Kidney glomerular epithelial cell (primary cell): ENCODE measurements at regions not wholly inside any gene's neighbourhood (a gene's known extent, or its start where the extent isn't known, plus 50 kb on each side); places are given as distances from the start of the nearest gene placed in this dataset.

ENCODE experiments used
- DNase-seq: peaks from one replicate; lab custom pipeline; 2025; lab: John Stamatoyannopoulos, UW

DNA sequence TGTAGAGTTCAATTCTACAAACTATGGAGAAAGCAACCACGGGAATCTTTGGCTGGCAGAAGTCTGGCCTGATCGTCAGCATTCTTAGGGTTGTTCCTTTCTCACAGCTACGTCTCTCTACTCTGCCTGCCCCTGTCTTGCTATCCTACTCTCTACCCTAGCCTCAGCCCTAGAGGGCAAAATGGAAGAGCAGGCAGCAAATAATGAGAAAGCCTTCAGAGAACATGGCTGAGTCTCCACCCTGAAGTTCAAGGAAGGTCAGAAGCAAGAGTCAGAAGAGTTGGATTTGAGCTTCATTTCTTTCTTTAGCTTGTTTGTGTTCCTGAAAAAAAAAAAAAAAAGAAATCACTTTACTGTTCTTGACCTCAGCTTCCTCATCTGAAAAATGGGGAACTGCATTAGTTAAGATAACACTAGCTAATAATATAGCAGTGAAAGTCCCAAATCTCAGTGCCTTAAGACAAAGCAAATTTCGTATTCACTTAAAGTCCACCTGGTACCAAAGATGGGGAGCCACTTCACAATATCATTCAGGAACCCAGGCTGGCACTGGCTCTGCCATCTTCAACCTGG is 50.2 kb upstream of the CCND2 start:
- DNase-seq: no peak

GRCh38 chr12:4221258-4221620 is 52.3 kb upstream of the CCND2 start:
- no peak for DNase-seq

DNA sequence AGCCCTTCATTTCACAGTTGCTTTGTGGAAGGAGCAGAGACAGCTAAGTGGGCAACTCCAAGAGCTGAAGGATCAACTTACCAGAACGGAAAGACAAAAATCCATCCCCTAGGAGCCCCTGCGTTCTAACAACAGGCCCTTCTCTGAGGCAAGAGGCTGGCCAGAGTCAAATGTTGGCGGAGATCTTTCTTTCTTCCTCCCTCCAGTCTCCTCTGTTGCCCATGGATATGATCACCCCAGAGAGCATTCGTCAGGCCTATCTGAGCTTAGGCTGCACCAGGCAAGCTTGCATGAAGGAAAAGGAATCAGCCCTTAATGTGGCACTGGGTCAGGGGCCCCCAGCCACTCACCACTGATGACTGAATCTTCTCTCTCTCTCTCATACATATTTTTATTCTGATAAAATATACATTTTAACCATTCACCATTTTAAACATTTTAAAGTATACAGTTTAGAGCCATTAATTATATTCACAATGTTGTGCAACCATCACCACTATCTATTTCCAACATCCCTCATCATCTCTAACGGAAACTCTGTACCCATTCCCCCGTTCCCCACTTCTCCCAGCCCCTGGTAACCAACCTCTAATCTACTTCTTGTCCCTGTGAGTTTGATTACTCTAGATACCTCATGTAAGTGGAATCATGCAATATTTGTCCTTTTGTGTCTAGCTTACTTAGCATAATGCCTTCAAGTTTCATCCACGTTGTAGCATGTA is 52.9 kb upstream of the CCND2 start:
- no peak for DNase-seq

DNA sequence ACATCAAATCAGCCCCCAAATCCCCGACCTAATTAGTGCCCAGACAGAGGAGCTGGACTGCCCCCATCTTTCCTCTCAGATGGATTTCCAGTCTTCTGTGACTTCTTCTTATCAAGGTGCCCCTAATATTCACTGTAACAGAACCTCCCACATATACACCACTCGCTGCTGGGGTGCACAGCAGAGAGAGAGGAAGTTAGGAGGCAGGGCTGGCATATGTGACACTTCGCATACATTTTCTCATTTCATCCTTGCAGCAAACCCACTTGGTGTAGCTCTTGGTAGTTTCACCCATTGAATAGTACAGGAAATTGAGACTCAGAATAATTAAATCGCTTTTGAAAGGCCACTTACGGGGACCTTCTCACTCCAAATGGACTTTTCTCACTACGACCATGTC is 56.5 kb upstream of the CCND2 start:
- DNase-seq: no peak

DNA sequence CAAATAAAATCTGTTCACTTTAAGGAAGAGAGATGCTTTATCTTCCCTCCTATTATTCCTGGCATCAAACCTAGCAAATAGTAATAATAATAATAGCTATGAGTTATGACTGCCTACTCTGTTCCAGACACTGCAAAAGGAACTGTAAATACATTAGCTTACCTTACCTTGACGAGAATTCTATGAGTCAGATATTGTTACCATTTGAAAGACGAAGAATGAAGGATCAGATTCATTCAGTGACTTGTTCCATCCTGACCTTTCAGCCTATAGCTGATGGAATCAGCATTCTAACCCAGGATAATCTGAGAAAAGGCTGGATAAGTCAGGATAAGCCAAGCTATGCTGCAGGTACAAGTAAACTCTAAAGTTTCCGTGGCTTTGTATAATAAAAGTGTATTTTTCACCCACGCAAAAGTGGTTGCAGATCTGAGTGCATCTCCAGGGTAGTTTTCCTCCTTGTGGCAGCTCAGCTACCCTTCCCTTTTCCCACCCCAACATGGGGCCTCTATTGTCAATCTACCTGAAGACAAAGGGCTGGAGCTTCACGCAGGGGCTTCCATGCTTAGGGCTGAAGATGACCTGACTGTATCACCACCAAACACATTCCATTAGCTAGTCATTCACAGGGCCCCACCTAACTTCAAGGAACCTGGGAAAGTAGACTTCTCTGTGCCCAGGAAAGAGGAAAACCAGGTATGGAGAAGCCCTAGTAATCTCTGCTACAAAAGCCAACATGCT is 57.2 kb upstream of the CCND2 start:
- no peak for DNase-seq

DNA sequence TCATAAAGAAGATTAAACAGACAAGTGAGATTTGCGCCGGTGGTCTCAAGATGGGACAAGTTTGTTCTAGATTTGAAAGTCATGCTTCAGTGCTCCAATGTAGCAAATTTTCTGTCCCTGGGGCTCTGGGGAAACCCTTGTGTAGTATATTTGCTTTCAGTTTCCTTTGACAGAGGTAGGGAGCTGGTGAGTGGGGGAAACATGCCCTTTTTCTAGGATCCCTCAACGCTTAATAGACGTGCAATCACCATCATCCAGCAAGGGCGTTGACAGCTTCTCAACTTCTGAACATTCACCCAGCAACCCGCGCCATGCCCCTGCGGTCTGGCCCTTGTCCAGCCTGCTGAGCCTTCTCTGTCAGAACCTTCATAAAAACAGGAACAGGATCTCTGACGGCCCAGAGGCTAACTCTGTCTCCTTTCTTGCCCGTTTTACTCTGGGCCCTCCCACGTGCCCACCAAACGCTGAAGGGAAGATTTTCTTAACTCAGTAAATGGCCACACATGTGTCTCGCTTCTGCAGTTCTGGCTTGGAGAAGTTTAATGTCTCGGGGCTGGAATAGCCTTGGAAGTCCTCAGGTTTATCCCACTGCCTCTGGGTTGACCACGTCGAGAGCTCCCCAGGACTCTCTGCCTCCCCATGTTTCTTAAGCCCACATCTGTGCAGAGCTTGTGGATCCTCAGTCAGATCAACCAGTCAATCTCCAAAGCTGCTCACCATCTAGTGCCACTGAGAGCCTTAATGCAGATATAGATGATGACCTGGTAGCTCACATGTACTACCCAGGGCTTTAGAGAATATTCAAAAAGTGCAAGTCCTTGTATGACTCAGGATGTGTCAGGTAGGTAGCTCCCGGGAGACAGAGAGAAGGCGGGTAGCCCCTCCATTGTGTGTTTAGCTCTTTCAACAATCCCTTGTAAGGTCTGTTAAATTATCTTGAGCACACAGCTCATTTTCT is 58.1 kb upstream of the CCND2 start:
- DNase-seq: no peak

DNA sequence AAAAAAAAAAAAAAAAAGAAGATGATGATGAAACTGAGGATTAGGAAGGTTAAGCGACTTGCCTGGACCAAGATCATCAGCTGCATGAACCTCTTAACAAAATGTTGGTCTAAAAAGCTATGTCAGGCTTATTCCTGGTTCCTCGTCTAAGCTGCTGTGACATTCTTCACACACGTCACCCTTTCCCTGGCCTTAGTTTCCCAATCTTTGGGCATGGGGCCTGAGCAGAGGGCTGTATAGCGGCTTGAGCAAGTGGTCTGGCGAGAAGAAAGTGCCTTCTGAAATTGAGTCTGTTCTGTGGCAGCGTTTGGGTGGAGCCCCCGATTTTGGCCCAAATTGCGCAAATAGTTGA is 58.7 kb upstream of the CCND2 start:
- no peak for DNase-seq

GRCh38 chr12:4213471-4213870 is 60.1 kb upstream of the CCND2 start:
- DNase-seq: no peak

DNA sequence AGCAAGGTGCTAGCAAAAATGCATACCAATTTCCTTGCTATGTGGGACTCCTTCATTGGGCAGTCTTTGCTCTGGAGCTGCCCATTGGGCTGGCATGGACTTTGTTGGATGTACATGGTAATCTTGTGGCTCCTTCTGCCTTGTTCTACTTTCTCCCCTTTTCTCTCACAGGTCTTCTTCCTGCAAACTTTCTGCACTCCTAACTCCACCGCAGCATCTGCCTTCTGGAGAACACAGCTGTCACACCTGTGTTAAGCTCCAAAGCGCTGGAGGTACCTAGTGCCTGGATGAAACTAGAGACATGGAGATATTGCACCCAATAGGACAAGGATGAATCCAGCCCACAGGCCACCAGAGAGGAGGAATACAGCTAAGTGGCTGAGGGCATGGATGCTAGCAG is 60.7 kb upstream of the CCND2 start:
- no peak for DNase-seq

- no peak for DNase-seq
Measured at GRCh38 chr12:4211372-4211771, 62.2 kb upstream of the CCND2 start.

DNA sequence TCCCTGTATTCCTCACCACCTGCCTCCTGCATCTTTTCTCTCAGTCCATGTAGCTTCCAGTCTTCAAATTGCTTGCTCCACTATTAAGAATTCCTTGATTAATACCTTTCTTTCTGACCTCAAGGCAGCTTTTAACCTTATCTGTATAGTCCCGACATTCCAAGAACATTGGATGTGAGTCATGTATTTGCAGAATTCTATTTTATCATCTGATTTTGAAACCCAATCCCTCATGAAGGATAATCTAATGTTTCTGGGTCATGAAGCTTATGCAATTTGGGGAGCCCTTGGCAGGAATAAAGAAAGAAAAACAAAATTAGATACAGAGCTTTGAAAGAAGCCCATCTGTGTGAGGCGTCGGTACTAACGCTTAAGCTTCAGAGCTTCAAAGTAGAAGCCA is 63.4 kb upstream of the CCND2 start:
- no peak for DNase-seq

DNA sequence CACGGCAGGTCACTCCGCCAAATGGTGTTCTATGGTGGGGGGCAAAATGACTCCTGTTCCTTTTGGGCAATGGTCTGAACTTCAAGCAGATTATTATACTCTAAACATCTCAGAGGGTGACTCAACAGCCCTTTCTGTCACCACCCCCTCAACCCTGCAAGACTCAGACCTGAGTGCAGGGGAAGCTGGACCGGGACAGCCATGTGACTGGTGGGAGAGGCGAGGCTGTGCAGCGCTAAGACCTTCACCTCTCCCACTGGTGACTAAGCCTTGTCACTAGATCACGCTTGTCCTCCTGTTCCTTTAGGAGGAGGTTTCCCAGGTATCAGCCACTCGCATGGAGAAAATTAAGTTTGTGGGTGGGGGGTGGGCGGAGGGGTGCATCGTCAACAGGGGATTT is 67.1 kb upstream of the CCND2 start:
- DNase-seq: no peak

GRCh38 chr12:4203772-4204376 is 69.7 kb upstream of the CCND2 start:
- no peak for DNase-seq

DNA sequence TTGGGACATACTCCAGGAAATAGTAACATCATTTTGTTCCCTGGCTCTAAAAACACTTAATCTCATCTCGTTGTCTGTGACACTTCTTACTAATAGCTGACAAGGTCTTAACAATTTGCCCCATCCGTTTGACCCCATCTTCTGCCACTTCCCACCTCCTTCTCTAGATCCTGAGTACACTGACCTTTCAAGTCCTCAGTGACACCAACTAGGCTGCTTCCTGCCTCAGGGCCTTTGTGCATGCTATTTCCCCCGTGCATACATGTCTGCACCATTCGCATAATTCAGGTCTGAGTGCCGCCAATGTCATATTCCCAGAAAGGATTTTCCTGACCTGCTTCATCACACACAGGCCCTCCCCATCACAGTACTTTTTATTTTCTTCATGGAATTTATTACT is 70.6 kb upstream of the CCND2 start:
- no peak for DNase-seq

- DNase-seq: no peak
Measured at GRCh38 chr12:4202487-4202886, 71.1 kb upstream of the CCND2 start.

- no peak for DNase-seq
Measured at GRCh38 chr12:4201333-4202100, 72.0 kb upstream of the CCND2 start.

DNA sequence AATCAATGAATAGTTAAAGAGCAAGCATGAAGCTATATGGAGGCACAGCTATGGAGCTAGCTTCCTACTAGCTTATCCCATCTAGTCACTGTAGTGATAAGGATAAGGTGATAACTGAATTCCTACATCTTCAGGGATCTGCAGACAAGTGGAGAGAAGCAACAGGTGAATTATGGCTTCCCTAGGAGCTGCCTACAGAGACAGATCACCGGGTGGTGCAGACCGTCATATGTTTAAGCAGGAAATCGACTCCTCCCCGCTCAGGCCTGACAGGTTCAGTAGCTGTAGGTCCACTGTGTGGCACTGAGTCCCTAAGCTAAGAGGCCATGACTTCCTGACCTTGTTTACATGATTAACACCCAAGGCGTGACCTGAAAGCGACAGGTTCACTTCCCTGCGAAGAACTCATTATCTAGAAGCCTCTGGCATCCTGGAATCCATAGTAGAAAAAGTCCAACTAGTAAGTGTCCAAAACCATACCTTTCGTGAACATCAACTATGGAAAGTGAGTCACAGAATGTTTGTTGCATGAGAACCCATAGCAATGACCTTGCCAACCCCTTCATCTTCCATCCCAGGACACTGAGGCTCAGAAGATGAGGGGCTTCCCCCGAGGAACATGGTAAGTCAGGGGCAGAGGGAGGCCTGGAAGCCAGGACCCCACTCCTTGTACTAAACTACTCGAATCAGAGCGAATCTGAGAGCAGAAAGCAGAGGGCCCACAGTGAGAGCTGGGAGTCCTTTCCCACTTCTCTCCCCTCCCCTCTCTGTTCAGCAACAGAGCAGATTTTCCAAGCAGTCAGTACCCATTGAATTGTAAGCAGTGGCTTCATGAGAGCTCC is 75.4 kb upstream of the CCND2 start:
- DNase-seq: no peak

- DNase-seq: no peak
Measured at GRCh38 chr12:4196805-4197420, 76.6 kb upstream of the CCND2 start.

GRCh38 chr12:4194668-4195067 is 78.9 kb upstream of the CCND2 start:
- DNase-seq: no peak

DNA sequence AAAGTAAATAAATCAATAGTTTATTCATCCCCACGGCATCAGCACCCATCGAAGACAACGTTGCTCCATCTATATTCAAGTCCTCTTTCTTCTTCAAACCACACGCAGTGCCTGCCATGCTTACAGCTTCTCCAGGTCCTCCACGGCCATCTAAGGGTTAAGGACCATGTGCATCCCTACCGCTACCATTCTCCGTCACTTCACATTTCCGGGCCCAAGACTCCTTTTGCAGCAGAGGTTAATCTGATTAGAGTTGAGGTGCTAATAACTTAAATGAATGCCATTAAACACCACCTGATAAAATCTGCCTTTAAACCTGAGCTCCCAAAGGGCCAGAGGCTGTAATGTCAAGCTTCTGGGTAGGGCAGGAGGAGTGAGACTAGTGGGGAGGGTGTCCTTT is 79.7 kb upstream of the CCND2 start:
- no peak for DNase-seq
